GM12891 (cell line): ENCODE measurements at regions not wholly inside any gene's neighbourhood (a gene's known extent, or its start where the extent isn't known, plus 50 kb on each side); places are given as distances from the start of the nearest gene placed in this dataset.

Experiments
- PAX5 ChIP-seq: IDR thresholded peaks from 2 replicates; pipeline ENCODE4 v1.6.1; 2011; ENCODE audit warnings: low read length, moderate library complexity, mild to moderate bottlenecking; ENCODE audit not compliant: insufficient read depth, severe bottlenecking
- POLR2A ChIP-seq: IDR thresholded peaks from 2 replicates; pipeline ENCODE4 v1.6.1; 2011; ENCODE audit warnings: low read depth, low read length, control low read depth
- POLR2AphosphoS5 ChIP-seq: IDR thresholded peaks from 2 replicates; pipeline ENCODE4 v1.6.1; 2011; ENCODE audit warnings: low read depth, low read length, control low read depth
- POU2F2 ChIP-seq: IDR thresholded peaks from 2 replicates; pipeline ENCODE4 v1.6.1; 2011; ENCODE audit warnings: low read depth, mild to moderate bottlenecking, control low read depth, low read length, moderate library complexity
- SPI1 ChIP-seq: IDR thresholded peaks from 2 replicates; pipeline ENCODE4 v1.6.1; 2011; ENCODE audit warnings: low read depth, low read length, control low read depth
- TAF1 ChIP-seq: IDR thresholded peaks from 2 replicates; pipeline ENCODE4 v1.6.1; 2011; ENCODE audit warnings: low read depth, low read length, control low read depth

GRCh38 chr10:1933215-1933614 lies 195.9 kb upstream of the ADARB2 start:
- no peak for TF ChIP-seq TAF1
- TF ChIP-seq POLR2A: no peak
- TF ChIP-seq SPI1: no peak
- no peak for TF ChIP-seq POLR2AphosphoS5
- TF ChIP-seq POU2F2: no peak
- no peak for TF ChIP-seq PAX5
